H1 (cell line): ENCODE measurements at regions not wholly inside any gene's neighbourhood (a gene's known extent, or its start where the extent isn't known, plus 50 kb on each side); places are given as distances from the start of the nearest gene placed in this dataset.

Experiments used
- CTCF ChIA-PET: fragments of 300-600 bp; sonication (Branson Sonifier 250); formaldehyde crosslinking; loops from one replicate; lab custom pipeline; 2021; ENCODE audit not compliant: partially characterized antibody; lab: Charles Lee
- POLR2A ChIA-PET: fragments of 300-600 bp; sonication (Branson Sonifier 250); formaldehyde crosslinking; loops from one replicate; lab custom pipeline; 2021; ENCODE audit warnings: inconsistent platforms; ENCODE audit not compliant: partially characterized antibody; lab: Charles Lee
- DNase-seq, 2 experiments: peaks; one replicate each; pipeline versions ENCODE4 v3.0.0 to v3.0.0-alpha.2; 2010 to 2022; ENCODE audit warnings: low spot score in 2 of 2, low read depth in 1 of 2, mixed read lengths in 1 of 2
- FAIRE-seq: peaks from 2 replicates; lab custom pipeline; 2011; peaks lifted over from hg19 to GRCh38; lab: Jason Lieb, UNC
- H2AFZ ChIP-seq: 2 replicates; pipeline ENCODE4 v1.8.1; 2012; ENCODE audit warnings: low read length, inconsistent platforms
- H2AK5ac ChIP-seq: 2 replicates; pipeline ENCODE4 v1.6.1; 2013; ENCODE audit warnings: low read depth, low read length
- H2BK120ac ChIP-seq: replicated peaks from 2 replicates; pipeline ENCODE3; 2013; ENCODE audit warnings: low read depth, low read length, inconsistent platforms
- H2BK12ac ChIP-seq: 2 replicates; pipeline ENCODE4 v1.6.1; 2013; ENCODE audit warnings: low read depth, low read length
- H2BK15ac ChIP-seq: 2 replicates; pipeline ENCODE4 v1.6.1; 2013; ENCODE audit warnings: low read length
- H2BK20ac ChIP-seq: 2 replicates; pipeline ENCODE4 v1.6.1; 2013; ENCODE audit warnings: low read length
- H2BK5ac ChIP-seq: 2 replicates; pipeline ENCODE4 v1.6.1; 2013; ENCODE audit warnings: low read depth, low read length
- H3K14ac ChIP-seq: 2 replicates; pipeline ENCODE4 v1.6.1; 2013; ENCODE audit warnings: inconsistent platforms; ENCODE audit not compliant: insufficient read length
- H3K18ac ChIP-seq: 2 replicates; pipeline ENCODE4 v1.6.1; 2013; ENCODE audit warnings: low read length; ENCODE audit errors: extremely low read depth
- H3K23ac ChIP-seq: 2 replicates; pipeline ENCODE4 v1.6.1; 2013; ENCODE audit warnings: inconsistent platforms; ENCODE audit not compliant: insufficient read length
- H3K23me2 ChIP-seq: 2 replicates; pipeline ENCODE4 v1.6.1; 2013; ENCODE audit warnings: low read depth, low read length
- H3K27ac ChIP-seq: 2 replicates; pipeline ENCODE4 v1.6.1; 2011; ENCODE audit warnings: low read depth, low read length, inconsistent platforms
- H3K27me3 ChIP-seq, 4 experiments: replicated peaks in 1 of 4; 1 replicate in 1 of 4; 2 replicates in 3 of 4; pipeline versions ENCODE4 v1.6.1 to v1.8.1; 2011 to 2013; ENCODE audit warnings: low read length in 3 of 4, mild to moderate bottlenecking in 3 of 4, inconsistent platforms in 2 of 4, mixed read lengths in 2 of 4, moderate library complexity in 1 of 4; ENCODE audit not compliant: control insufficient read depth in 3 of 4, insufficient read depth in 3 of 4; ENCODE audit errors: extremely low read depth in 1 of 4
- H3K36me3 ChIP-seq, 4 experiments: 2 replicates each; pipeline versions ENCODE4 v1.6.1 to v1.8.1; 2011 to 2013; ENCODE audit warnings: mild to moderate bottlenecking in 4 of 4, low read length in 3 of 4, moderate library complexity in 2 of 4, control low read depth in 1 of 4, inconsistent platforms in 1 of 4; ENCODE audit not compliant: insufficient read depth in 4 of 4, control insufficient read depth in 2 of 4
- H3K4ac ChIP-seq: replicated peaks from 2 replicates; pipeline ENCODE3; 2013; ENCODE audit warnings: low read length, low read depth, mixed read lengths, inconsistent platforms; ENCODE audit not compliant: insufficient read length
- H3K4me1 ChIP-seq, 4 experiments: replicated peaks in 1 of 4; 1 replicate in 1 of 4; 2 replicates in 3 of 4; pipeline versions ENCODE4 v1.6.1 to v1.8.1; 2011 to 2013; ENCODE audit warnings: low read length in 3 of 4, inconsistent platforms in 2 of 4, mixed read lengths in 1 of 4; ENCODE audit not compliant: insufficient read depth in 4 of 4, control insufficient read depth in 3 of 4
- H3K4me2 ChIP-seq, 2 experiments: 2 replicates each; pipeline versions ENCODE4 v1.6.1 to v1.8.1; 2011 to 2013; ENCODE audit warnings: low read depth in 2 of 2, low read length in 2 of 2, control low read depth in 1 of 2, inconsistent platforms in 1 of 2, mild to moderate bottlenecking in 1 of 2; ENCODE audit not compliant: insufficient read depth in 1 of 2
- H3K4me3 ChIP-seq, 4 experiments: fragments of 200-600, 300-600 bp in 1 of 4; sonication (generic), shearing (Covaris generic), sonication (Bioruptor Twin) in 1 of 4; 2 replicates each; pipeline versions ENCODE4 v1.5.1 to v1.8.1; 2011 to 2016; ENCODE audit warnings: low read length in 4 of 4, low read depth in 3 of 4, control low read depth in 2 of 4, inconsistent platforms in 2 of 4, mild to moderate bottlenecking in 2 of 4, mixed read lengths in 1 of 4, moderate library complexity in 1 of 4; ENCODE audit not compliant: insufficient read depth in 2 of 4; ENCODE audit errors: extremely low read depth in 1 of 4
- H3K56ac ChIP-seq: replicated peaks from 2 replicates; pipeline ENCODE3; 2013; ENCODE audit warnings: low read depth, mild to moderate bottlenecking, mixed read lengths, low read length, inconsistent platforms; ENCODE audit not compliant: insufficient read length
- H3K79me1 ChIP-seq: 2 replicates; pipeline ENCODE4 v1.6.1; 2013; ENCODE audit warnings: low read depth, low read length, control low read depth
- H3K79me2 ChIP-seq, 2 experiments: 2 replicates each; pipeline versions ENCODE4 v1.6.1 to v1.8.1; 2012 to 2013; ENCODE audit warnings: low read length in 2 of 2, mild to moderate bottlenecking in 2 of 2, inconsistent platforms in 1 of 2; ENCODE audit not compliant: insufficient read depth in 2 of 2, control insufficient read depth in 1 of 2
- H3K9ac ChIP-seq, 4 experiments: replicated peaks in 1 of 4; 1 replicate in 1 of 4; 2 replicates in 3 of 4; pipeline versions ENCODE4 v1.6.1 to v1.8.1; 2011 to 2013; ENCODE audit warnings: low read depth in 3 of 4, low read length in 3 of 4, control low read depth in 2 of 4, mild to moderate bottlenecking in 2 of 4, moderate library complexity in 2 of 4, inconsistent platforms in 1 of 4; ENCODE audit errors: extremely low read depth in 1 of 4
- H3K9me3 ChIP-seq, 2 experiments: 2 replicates each; pipeline versions ENCODE4 v1.6.1 to v1.8.1; 2012 to 2013; ENCODE audit warnings: mild to moderate bottlenecking in 2 of 2, moderate library complexity in 2 of 2, control low read depth in 1 of 2, inconsistent platforms in 1 of 2, low read depth in 1 of 2, low read length in 1 of 2, mixed read lengths in 1 of 2; ENCODE audit not compliant: insufficient read depth in 2 of 2
- H4K20me1 ChIP-seq, 2 experiments: replicated peaks in 1 of 2; 2 replicates each; pipeline versions ENCODE3 to v1.8.1; 2011 to 2013; ENCODE audit warnings: inconsistent platforms in 2 of 2, low read length in 2 of 2, mild to moderate bottlenecking in 1 of 2; ENCODE audit not compliant: insufficient read depth in 2 of 2, control insufficient read depth in 1 of 2
- H4K5ac ChIP-seq: 2 replicates; pipeline ENCODE4 v1.6.1; 2013; ENCODE audit warnings: low read length, low read depth, mixed read lengths, inconsistent platforms; ENCODE audit not compliant: insufficient read length
- H4K8ac ChIP-seq: 2 replicates; pipeline ENCODE4 v1.8.0; 2013; ENCODE audit warnings: mild to moderate bottlenecking, moderate library complexity, low read length, inconsistent platforms; ENCODE audit not compliant: insufficient read depth; ENCODE audit errors: extremely low read depth
- H4K91ac ChIP-seq: replicated peaks from 2 replicates; pipeline ENCODE3; 2013; ENCODE audit warnings: low read length, mixed read lengths, inconsistent platforms; ENCODE audit not compliant: insufficient read length
- ASH2L ChIP-seq: fragments of 200-600, 300-600 bp; sonication (generic); IDR thresholded peaks from one replicate; pipeline ENCODE4 v1.7.1; 2017; ENCODE audit warnings: low read length
- ATF3 ChIP-seq: IDR thresholded peaks from 2 replicates; pipeline ENCODE4 v1.6.1; 2011; ENCODE audit warnings: low read depth, mild to moderate bottlenecking, low read length; ENCODE audit not compliant: insufficient read depth
- CHD2 ChIP-seq: IDR thresholded peaks from 2 replicates; pipeline ENCODE4 v1.6.1; 2012; ENCODE audit warnings: low read length, improper control_type of control experiment
- GTF2F1 ChIP-seq: IDR thresholded peaks from 2 replicates; pipeline ENCODE4 v1.6.1; 2012; ENCODE audit warnings: low read depth, low read length, improper control_type of control experiment, borderline replicate concordance
- JUN ChIP-seq: IDR thresholded peaks from 2 replicates; pipeline ENCODE4 v1.6.1; 2011; ENCODE audit warnings: low read depth, mild to moderate bottlenecking, improper control_type of control experiment, low read length
- KDM1A ChIP-seq: fragments of 200-600, 300-600 bp; sonication (generic); IDR thresholded peaks from 2 replicates; pipeline ENCODE4 v1.7.1; 2016; ENCODE audit warnings: mild to moderate bottlenecking, low read length, borderline replicate concordance
- KDM4A ChIP-seq: IDR thresholded peaks from one replicate; pipeline ENCODE4 v1.7.1; 2012; ENCODE audit warnings: low read depth, mild to moderate bottlenecking, moderate library complexity, low read length, inconsistent platforms; ENCODE audit not compliant: severe bottlenecking
- MAFK ChIP-seq: IDR thresholded peaks from 2 replicates; pipeline ENCODE4 v1.6.1; 2012; ENCODE audit warnings: low read depth, mild to moderate bottlenecking, improper control_type of control experiment, low read length
- TBP ChIP-seq: IDR thresholded peaks from 2 replicates; pipeline ENCODE4 v1.6.1; 2011; ENCODE audit warnings: low read depth, low read length, improper control_type of control experiment
- USF2 ChIP-seq: IDR thresholded peaks from 2 replicates; pipeline ENCODE4 v1.6.1; 2011; ENCODE audit warnings: low read length, improper control_type of control experiment
- ZNF274 ChIP-seq: IDR thresholded peaks from 2 replicates; pipeline ENCODE4 v1.7.0; 2012; ENCODE audit warnings: low read length, borderline replicate concordance; ENCODE audit errors: extremely low read depth
- WGBS, 2 experiments: shearing (Covaris generic) in 1 of 2; methylation state at CpG; one replicate each; pipeline versions ENCODE4 v1.1.6 to v1.1.7; 2013 to 2015; ENCODE audit warnings: low lambda C conversion rate in 2 of 2, mixed read lengths in 2 of 2, inconsistent platforms in 1 of 2, low coverage in 1 of 2, missing lambda C conversion rate in 1 of 2; ENCODE audit not compliant: insufficient replicate concordance in 2 of 2, insufficient coverage in 1 of 2, insufficient read length in 1 of 2; ENCODE audit errors: extremely low coverage in 1 of 2, missing lambda C conversion rate in 1 of 2; 5-methylcytosine and 5-hydroxymethylcytosine counted together

GRCh38 chr18:73514449-73514848 lies 633.2 kb downstream of the FBXO15 start:
- Histone ChIP-seq H3K79me2 (no peaks in the 10 kb centered on the region), H3K9me3 (no peaks in the 10 kb centered on the region), H2BK20ac (no peak overlapping the region), H4K91ac (no peak overlapping the region), H4K20me1 (no peaks in the 10 kb centered on the region), H3K23ac (no peak overlapping the region), H2AFZ (no peak overlapping the region), H3K4me2 (no peak overlapping the region), H2BK120ac (no peak overlapping the region), H3K79me1 (no peaks in the 10 kb centered on the region), H4K8ac (no peak overlapping the region), H3K23me2 (no peaks in the 10 kb centered on the region), H3K9ac (no peak overlapping the region), H2BK5ac (no peak overlapping the region), H3K4ac (no peak overlapping the region), H3K27me3 (no peaks in the 10 kb centered on the region), H3K4me3 (no peak overlapping the region), H4K5ac (no peak overlapping the region), H3K36me3 (no peaks in the 10 kb centered on the region), H3K4me1 (no peaks in the 10 kb centered on the region), H2BK15ac (no peak overlapping the region), H3K18ac (no peak overlapping the region), H3K14ac (no peak overlapping the region), H2AK5ac (no peak overlapping the region; the same call in 1 of the 2 replicates), H3K56ac (no peak overlapping the region), H3K27ac (no peak overlapping the region), H2BK12ac (no peak overlapping the region)
- POLR2A ChIA-PET = no interaction called here
- WGBS, 2 experiments = 73% methylated on average over 1 of the region's 1 CpG; no CpG with 5 or more reads in 1 of the 2 experiments
- CTCF ChIA-PET = interaction anchor here (1.1 kb wide), 2 partner anchors 365 to 752 kb away, joined by 3 to 4 read pairs; no protein-coding TSS in a partner anchor
- DNase-seq (no peak), FAIRE-seq (no peak)
- TF ChIP-seq ASH2L (no peak), KDM4A (no peak), GTF2F1 (no peak), TBP (no peak), MAFK (no peak), KDM1A (no peak), ATF3 (no peak), USF2 (no peak), ZNF274 (no peak), CHD2 (no peak), JUN (no peak)
